Brain microvascular endothelial cell (primary cell): ENCODE measurements at regions not wholly inside any gene's neighbourhood (a gene's known extent, or its start where the extent isn't known, plus 50 kb on each side); places are given as distances from the start of the nearest gene placed in this dataset.

Experiments used
- DNase-seq: peaks from one replicate; pipeline ENCODE4 v3.0.0-alpha.2; 2020
- H3K27ac ChIP-seq: fragments of 250-450 bp; sonication (Bioruptor Pico); 2 replicates; pipeline ENCODE4 v1.5.1; 2020; ENCODE audit warnings: mild to moderate bottlenecking, moderate library complexity
- H3K27me3 ChIP-seq: fragments of 250-450 bp; sonication (Bioruptor Pico); replicated peaks from 2 replicates; pipeline ENCODE4 v1.5.1; 2020; ENCODE audit warnings: mild to moderate bottlenecking
- H3K36me3 ChIP-seq: fragments of 250-450 bp; sonication (Bioruptor Pico); replicated peaks from 2 replicates; pipeline ENCODE4 v1.5.1; 2020; ENCODE audit warnings: mild to moderate bottlenecking
- H3K4me3 ChIP-seq: 2 replicates; pipeline ENCODE4 v1.5.1; 2011; ENCODE audit warnings: low read depth, mild to moderate bottlenecking, control low read depth, low read length, moderate library complexity
- CTCF ChIP-seq: IDR thresholded peaks from 2 replicates; pipeline ENCODE4 v1.5.1; 2011; ENCODE audit warnings: low read depth, mild to moderate bottlenecking, moderate library complexity, low read length, control low read depth, inconsistent platforms; ENCODE audit errors: missing control alignments
- in situ Hi-C: cut with HindIII; loops from 2 replicates; pipeline ENCODE4 v1.10.0; 2017; ENCODE audit warnings: low sequenced_read_pairs, low pct_ligation_motif_present

- no peak for TF ChIP-seq CTCF
- in situ Hi-C loops: no loop called here
- Histone ChIP-seq H3K4me3 (no peak overlapping the region), H3K36me3 (no peaks in the 10 kb centered on the region), H3K27me3 (no peaks in the 10 kb centered on the region), H3K27ac (no peak overlapping the region)
- no peak for DNase-seq
Observed at GRCh38 chr6:4372866-4373265, 237.5 kb upstream of the ECI2 start.

- in situ Hi-C loops: no loop called here
- no peaks in the 10 kb centered on the region for H3K27me3 ChIP-seq
- peak; percentile 87 for DNase-seq
- H3K36me3 ChIP-seq: no peaks in the 10 kb centered on the region
- peak overlapping the region; percentile 79 for H3K27ac ChIP-seq
- TF ChIP-seq CTCF: no peak
- no peak overlapping the region for H3K4me3 ChIP-seq
Observed at GRCh38 chr6:4371207-4371921, 236.0 kb upstream of the ECI2 start.

- peak; percentile 89 for DNase-seq
- Histone ChIP-seq H3K36me3 (no peaks in the 10 kb centered on the region), H3K27me3 (no peaks in the 10 kb centered on the region), H3K4me3 (no peak overlapping the region), H3K27ac (peak overlapping the region; percentile 83)
- in situ Hi-C loops: no loop called here
- TF ChIP-seq CTCF: peak; percentile 43
Observed at GRCh38 chr6:4370066-4370465, 234.7 kb upstream of the ECI2 start.

- Histone ChIP-seq H3K27me3 (no peaks in the 10 kb centered on the region), H3K4me3 (no peak overlapping the region), H3K27ac (peak overlapping the region; percentile 83), H3K36me3 (no peaks in the 10 kb centered on the region)
- in situ Hi-C loops: no loop called here
- no peak for TF ChIP-seq CTCF
- DNase-seq: no peak
Observed at GRCh38 chr6:4369616-4370015, 234.2 kb upstream of the ECI2 start.

- no peaks in the 10 kb centered on the region for H3K36me3 ChIP-seq
- H3K27ac ChIP-seq: no peak overlapping the region
- in situ Hi-C loops: no loop called here
- no peak for TF ChIP-seq CTCF
- no peaks in the 10 kb centered on the region for H3K27me3 ChIP-seq
- no peak for DNase-seq
- no peak overlapping the region for H3K4me3 ChIP-seq
Observed at GRCh38 chr6:4368649-4369048, 233.3 kb upstream of the ECI2 start.

GRCh38 chr6:4367643-4368042 lies 232.3 kb upstream of the ECI2 start:
- no peak for DNase-seq
- H3K4me3 ChIP-seq: no peak overlapping the region
- in situ Hi-C loops: no loop called here
- no peaks in the 10 kb centered on the region for H3K36me3 ChIP-seq
- TF ChIP-seq CTCF: no peak
- no peaks in the 10 kb centered on the region for H3K27me3 ChIP-seq
- H3K27ac ChIP-seq: no peak overlapping the region
